ENCODE measurements at regions not wholly inside any gene's neighbourhood (a gene's known extent, or its start where the extent isn't known, plus 50 kb on each side); places are given as distances from the start of the nearest gene placed in this dataset.

DNA sequence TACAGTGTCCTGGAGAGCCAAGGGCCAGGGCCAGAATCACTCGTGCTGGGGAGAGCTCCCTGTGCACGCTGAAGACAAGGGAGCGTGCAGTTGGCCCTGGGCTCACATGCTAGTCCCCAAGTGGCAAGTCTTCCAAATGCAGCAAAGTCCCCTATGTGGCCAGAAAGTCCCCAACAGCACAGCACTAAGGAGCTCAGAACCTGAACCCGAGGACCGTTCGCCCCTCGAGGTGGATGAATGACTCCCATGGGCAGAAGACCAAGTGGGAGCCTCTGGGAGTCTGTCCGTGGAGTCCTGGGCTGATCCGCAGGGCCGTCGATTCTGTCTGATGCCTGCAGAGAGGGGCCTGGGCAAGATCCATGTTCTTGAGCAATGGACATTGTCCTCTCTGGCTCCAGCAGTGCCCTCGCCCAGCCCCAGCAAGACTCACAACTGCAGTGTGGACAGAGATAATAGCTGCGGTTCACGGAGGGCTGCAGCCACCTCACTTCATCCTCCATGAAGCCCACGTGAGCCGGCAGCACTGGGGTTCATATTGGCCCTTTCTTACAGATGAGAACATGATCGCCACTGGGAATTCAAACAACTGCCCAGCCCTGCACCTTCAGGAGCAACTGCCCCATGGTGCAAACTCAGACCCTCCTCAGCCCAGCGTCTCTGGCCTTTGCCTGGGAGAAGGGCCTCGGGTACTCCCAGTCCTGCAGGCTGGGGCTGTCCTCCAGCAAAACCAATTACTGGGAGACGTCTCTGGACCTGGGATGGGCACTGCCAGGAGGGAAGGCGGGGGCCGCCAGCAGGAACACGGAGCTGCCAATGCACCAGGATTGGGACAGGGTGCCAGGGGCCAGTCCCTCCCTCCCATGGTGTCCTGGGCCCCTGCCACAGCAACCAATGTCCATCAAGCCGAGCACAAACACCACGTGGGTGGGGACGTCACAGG lies 243.7 kb downstream of the NPHP4 start:
- no peak for TF ChIP-seq FOXP2 (optimal IDR thresholded peaks at IDR 0.05; ENCODE audit: borderline replicate concordance, extremely low read depth, extremely low read length, insufficient read depth)
- no peak for TF ChIP-seq TAF1 (IDR thresholded peaks at IDR 0.05; ENCODE audit: borderline replicate concordance, insufficient read depth, low read length)
- no peak for TF ChIP-seq SIN3A (IDR thresholded peaks at IDR 0.05; ENCODE audit: borderline replicate concordance, insufficient read depth, low read length)
- no peak for TF ChIP-seq POLR2AphosphoS5 (IDR thresholded peaks at IDR 0.05; ENCODE audit: low read depth, low read length)
- TF ChIP-seq, protein P1, sequence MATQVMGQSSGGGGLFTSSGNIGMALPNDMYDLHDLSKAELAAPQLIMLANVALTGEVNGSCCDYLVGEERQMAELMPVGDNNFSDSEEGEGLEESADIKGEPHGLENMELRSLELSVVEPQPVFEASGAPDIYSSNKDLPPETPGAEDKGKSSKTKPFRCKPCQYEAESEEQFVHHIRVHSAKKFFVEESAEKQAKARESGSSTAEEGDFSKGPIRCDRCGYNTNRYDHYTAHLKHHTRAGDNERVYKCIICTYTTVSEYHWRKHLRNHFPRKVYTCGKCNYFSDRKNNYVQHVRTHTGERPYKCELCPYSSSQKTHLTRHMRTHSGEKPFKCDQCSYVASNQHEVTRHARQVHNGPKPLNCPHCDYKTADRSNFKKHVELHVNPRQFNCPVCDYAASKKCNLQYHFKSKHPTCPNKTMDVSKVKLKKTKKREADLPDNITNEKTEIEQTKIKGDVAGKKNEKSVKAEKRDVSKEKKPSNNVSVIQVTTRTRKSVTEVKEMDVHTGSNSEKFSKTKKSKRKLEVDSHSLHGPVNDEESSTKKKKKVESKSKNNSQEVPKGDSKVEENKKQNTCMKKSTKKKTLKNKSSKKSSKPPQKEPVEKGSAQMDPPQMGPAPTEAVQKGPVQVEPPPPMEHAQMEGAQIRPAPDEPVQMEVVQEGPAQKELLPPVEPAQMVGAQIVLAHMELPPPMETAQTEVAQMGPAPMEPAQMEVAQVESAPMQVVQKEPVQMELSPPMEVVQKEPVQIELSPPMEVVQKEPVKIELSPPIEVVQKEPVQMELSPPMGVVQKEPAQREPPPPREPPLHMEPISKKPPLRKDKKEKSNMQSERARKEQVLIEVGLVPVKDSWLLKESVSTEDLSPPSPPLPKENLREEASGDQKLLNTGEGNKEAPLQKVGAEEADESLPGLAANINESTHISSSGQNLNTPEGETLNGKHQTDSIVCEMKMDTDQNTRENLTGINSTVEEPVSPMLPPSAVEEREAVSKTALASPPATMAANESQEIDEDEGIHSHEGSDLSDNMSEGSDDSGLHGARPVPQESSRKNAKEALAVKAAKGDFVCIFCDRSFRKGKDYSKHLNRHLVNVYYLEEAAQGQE (IDR thresholded peaks at IDR 0.05; ENCODE audit: insufficient read depth in 1 of 2, low read depth in 2 of 2, low read length in 2 of 2), result no peak

DNA sequence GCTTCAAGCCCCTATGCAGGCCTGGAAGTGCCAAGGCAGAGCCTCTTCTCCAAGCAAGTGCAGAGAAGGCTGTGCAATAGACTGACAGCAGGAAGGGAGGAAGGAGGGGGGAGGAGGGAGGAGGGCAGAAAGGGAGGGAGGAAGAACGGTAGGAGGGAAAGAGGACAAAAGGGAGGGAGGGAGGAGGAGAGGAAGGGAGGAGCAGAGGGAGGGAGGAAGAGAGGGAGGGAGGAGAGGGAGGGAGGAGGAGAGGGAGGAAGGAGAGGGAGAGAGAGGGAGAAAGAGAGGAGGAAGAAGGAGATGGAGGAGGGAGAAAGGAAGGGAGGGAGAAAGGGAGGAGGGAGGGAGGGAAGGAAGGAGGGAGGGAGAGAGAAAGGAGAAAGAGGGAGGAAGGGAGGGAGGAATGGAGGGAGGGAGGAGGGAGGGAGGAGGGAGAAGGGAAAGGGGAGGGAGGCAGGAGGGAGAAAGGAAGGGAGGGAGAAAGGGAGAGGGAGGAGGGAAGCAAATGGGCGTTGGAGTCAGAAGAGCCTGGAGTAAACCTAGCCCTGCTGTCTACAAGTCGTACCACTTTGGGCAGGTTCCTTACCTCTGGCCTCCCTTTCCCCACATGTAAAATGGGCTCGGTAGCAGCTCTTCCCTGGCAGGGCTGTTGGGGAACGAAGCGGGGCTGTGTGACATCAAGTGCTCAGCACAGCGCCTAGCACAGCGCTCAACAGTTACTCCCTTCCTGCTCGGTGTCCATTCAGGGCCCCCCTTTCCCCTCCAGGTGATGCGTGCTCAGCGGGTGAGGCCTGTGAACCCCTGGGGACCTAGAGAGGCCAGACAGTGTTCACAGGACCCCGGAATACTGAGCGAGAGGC lies 244.6 kb downstream of the NPHP4 start:
- TF ChIP-seq FOXP2 (optimal IDR thresholded peaks at IDR 0.05; ENCODE audit: borderline replicate concordance, extremely low read depth, extremely low read length, insufficient read depth), result no peak
- no peak for TF ChIP-seq POLR2AphosphoS5 (IDR thresholded peaks at IDR 0.05; ENCODE audit: low read depth, low read length)
- TF ChIP-seq TAF1 (IDR thresholded peaks at IDR 0.05; ENCODE audit: borderline replicate concordance, insufficient read depth, low read length), result no peak
- TF ChIP-seq SIN3A (IDR thresholded peaks at IDR 0.05; ENCODE audit: borderline replicate concordance, insufficient read depth, low read length), result no peak

DNA sequence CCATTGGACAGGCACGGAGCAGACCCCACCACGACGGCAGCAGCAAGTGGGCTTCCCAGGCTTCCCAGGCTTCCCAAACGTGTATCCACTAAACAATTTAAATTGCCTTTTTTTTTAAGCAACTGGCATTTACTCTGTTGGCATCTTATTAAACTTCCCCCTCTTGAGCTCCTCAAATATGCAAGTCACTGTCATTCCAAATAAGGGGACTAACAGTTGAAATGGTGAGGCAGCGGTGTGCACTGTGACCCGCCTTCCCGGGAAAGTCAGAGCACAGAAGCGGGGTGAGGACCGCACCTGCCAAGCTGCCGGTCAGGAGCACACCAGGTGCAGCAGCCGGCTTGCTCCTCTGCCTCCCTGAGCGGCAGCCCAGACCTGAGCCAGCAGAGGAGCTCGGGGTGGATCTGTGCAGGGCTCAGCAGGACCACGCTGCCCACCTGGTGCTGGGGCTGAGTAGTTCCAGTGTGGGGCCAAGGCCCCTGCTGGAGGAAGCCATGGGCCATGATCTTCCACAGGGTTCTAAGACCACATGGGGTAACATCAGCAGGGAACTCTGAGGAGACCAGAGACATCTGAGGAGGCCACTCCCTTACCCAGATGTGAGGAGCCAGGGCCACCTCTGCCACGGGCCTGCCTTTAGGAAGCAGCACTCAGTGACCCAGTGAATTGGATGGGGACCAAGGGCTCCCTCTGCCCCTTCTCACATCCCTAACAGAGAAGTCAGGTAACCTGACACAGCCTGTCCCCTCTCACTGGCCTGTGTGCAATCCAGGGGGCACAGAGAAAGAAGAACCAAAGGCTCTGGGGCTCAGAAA lies 245.4 kb downstream of the NPHP4 start:
- TF ChIP-seq POLR2AphosphoS5 (IDR thresholded peaks at IDR 0.05; ENCODE audit: low read depth, low read length), result no peak
- TF ChIP-seq SIN3A (IDR thresholded peaks at IDR 0.05; ENCODE audit: borderline replicate concordance, insufficient read depth, low read length), result no peak
- TF ChIP-seq, protein P1 (IDR thresholded peaks at IDR 0.05; ENCODE audit: insufficient read depth in 1 of 2, low read depth in 2 of 2, low read length in 2 of 2), result no peak
- no peak for TF ChIP-seq FOXP2 (optimal IDR thresholded peaks at IDR 0.05; ENCODE audit: borderline replicate concordance, extremely low read depth, extremely low read length, insufficient read depth)
- TF ChIP-seq TAF1 (IDR thresholded peaks at IDR 0.05; ENCODE audit: borderline replicate concordance, insufficient read depth, low read length), result no peak

DNA sequence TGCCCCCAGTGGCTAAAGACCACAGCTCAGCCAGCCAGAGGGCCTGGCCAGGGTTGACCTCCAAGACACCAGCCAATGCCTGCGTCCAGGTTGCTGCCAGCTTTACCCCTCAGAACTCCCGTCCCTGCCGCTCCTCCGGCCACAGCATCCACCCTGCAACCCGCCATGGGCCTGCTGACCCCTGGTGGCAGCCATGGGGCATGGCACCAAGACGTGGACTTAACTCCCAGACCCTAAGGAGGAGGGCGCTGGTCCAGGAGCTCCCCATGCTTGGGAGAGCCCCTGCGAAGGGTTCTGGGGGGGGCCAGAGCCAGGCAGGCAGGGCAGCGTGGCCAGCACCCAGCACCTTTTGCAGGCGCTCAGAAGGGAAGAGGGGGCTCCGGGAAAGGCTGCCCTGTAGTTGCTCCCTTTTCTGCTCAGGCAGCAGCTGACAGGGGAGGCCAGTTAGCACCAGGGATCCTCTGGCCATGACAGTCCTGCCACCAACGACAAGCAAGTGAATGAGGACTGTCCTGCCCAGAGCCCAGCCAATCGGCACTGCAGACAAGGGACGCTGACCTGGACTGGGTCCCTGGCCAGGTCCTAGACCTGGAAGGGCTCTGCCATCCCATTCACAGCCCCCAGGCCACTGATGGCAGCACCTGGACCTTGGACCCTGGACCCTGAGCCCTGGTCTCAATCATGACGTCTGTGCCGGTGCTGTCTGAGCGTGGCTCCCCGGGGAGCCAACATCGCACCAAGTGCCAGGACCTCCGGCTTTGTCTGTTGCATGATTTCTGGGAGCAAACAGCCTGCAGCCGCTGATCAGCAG lies 246.2 kb downstream of the NPHP4 start:
- TF ChIP-seq FOXP2 (optimal IDR thresholded peaks at IDR 0.05; ENCODE audit: borderline replicate concordance, extremely low read depth, extremely low read length, insufficient read depth) (no peak), SIN3A (IDR thresholded peaks at IDR 0.05; ENCODE audit: borderline replicate concordance, insufficient read depth, low read length) (no peak), TAF1 (IDR thresholded peaks at IDR 0.05; ENCODE audit: borderline replicate concordance, insufficient read depth, low read length) (no peak), POLR2AphosphoS5 (IDR thresholded peaks at IDR 0.05; ENCODE audit: low read depth, low read length) (no peak)
- TF ChIP-seq, protein P1 (IDR thresholded peaks at IDR 0.05; ENCODE audit: insufficient read depth in 1 of 2, low read depth in 2 of 2, low read length in 2 of 2), result no peak

Data from PFSK-1 (cell line).